NCI-H2081 (cell line): ENCODE measurements at regions not wholly inside any gene's neighbourhood (a gene's known extent, or its start where the extent isn't known, plus 50 kb on each side); places are given as distances from the start of the nearest gene placed in this dataset.

Experiments used
- DNase-seq, 2 experiments: peaks; one replicate each; lab custom pipeline; 2025; lab: John Stamatoyannopoulos, UW

GRCh38 chr10:124146483-124146882 is 53.1 kb upstream of the CHST15 start:
- DNase-seq: no peak

GRCh38 chr10:124145109-124145870 is 51.9 kb upstream of the CHST15 start:
- peak; percentile 15 to 39 for DNase-seq

GRCh38 chr10:124144536-124144935 is 51.1 kb upstream of the CHST15 start:
- DNase-seq: no peak

- DNase-seq: no peak
Observed at GRCh38 chr10:124143721-124144120, 50.3 kb upstream of the CHST15 start.
